Fibroblast of skin of right quadriceps (primary cell): ENCODE measurements at regions not wholly inside any gene's neighbourhood (a gene's known extent, or its start where the extent isn't known, plus 50 kb on each side); places are given as distances from the start of the nearest gene placed in this dataset.

Experiments
- DNase-seq: peaks from one replicate; pipeline ENCODE4 v3.0.0-alpha.2; 2013

- peak; percentile 7 for DNase-seq
Measured at GRCh38 chr7:112877691-112878460, 87.7 kb upstream of the TMEM168 start.

GRCh38 chr7:112876877-112877276 is 86.7 kb upstream of the TMEM168 start:
- peak; percentile 5 for DNase-seq

GRCh38 chr7:112874909-112875308 is 84.7 kb upstream of the TMEM168 start:
- DNase-seq: no peak

- DNase-seq: peak; percentile 4
Measured at GRCh38 chr7:112873831-112874553, 83.8 kb upstream of the TMEM168 start.

- DNase-seq: peak; percentile 27
Measured at GRCh38 chr7:112869111-112869774, 79.0 kb upstream of the TMEM168 start.

- DNase-seq: no peak
Measured at GRCh38 chr7:112868609-112869008, 78.4 kb upstream of the TMEM168 start.

GRCh38 chr7:112866424-112866823 is 76.2 kb upstream of the TMEM168 start:
- no peak for DNase-seq

GRCh38 chr7:112864380-112864779 is 74.2 kb upstream of the TMEM168 start:
- no peak for DNase-seq

- no peak for DNase-seq
Measured at GRCh38 chr7:112858838-112859237, 68.6 kb upstream of the TMEM168 start.

GRCh38 chr7:112855227-112855626 is 65.0 kb upstream of the TMEM168 start:
- no peak for DNase-seq

- no peak for DNase-seq
Measured at GRCh38 chr7:112854169-112854568, 64.0 kb upstream of the TMEM168 start.

- DNase-seq: no peak
Measured at GRCh38 chr7:112853422-112853821, 63.2 kb upstream of the TMEM168 start.

- no peak for DNase-seq
Measured at GRCh38 chr7:112843151-112843550, 53.0 kb upstream of the TMEM168 start.
